CD14-positive monocyte (primary cell): ENCODE measurements at regions not wholly inside any gene's neighbourhood (a gene's known extent, or its start where the extent isn't known, plus 50 kb on each side); places are given as distances from the start of the nearest gene placed in this dataset.
A peak's percentile ranks its signal among the peaks of the same experiment; 100 is the strongest.

Source experiments
- DNase-seq, 3 donors: peaks; one replicate each; pipeline ENCODE4 v3.0.0-alpha.2; 2011 to 2022
- H2AFZ ChIP-seq: 2 replicates; pipeline ENCODE4 v1.6.0; 2012; ENCODE audit warnings: mild to moderate bottlenecking, low read depth, low read length, inconsistent platforms; ENCODE audit not compliant: insufficient read depth, poor library complexity, severe bottlenecking
- H3K27ac ChIP-seq, 2 donors: 1 replicate in 1 of 2; 2 replicates in 1 of 2; pipeline ENCODE4 v1.5.1; 2012 to 2013; ENCODE audit warnings: low read length in 2 of 2, control low read depth in 1 of 2, inconsistent platforms in 1 of 2, low read depth in 1 of 2, mild to moderate bottlenecking in 1 of 2
- H3K27me3 ChIP-seq, 2 donors: one replicate each; pipeline versions ENCODE4 v1.6.0 to v1.6.1; 2011 to 2013; ENCODE audit warnings: low read length in 2 of 2; ENCODE audit not compliant: control insufficient read depth in 2 of 2, insufficient read depth in 2 of 2
- H3K36me3 ChIP-seq, 2 donors: replicated peaks in 1 of 2; 1 replicate in 1 of 2; 2 replicates in 1 of 2; pipeline versions ENCODE4 v1.5.1 to v1.6.1; 2012 to 2013; ENCODE audit warnings: low read length in 2 of 2, control low read depth in 1 of 2, inconsistent platforms in 1 of 2, mild to moderate bottlenecking in 1 of 2; ENCODE audit not compliant: insufficient read depth in 2 of 2, control insufficient read depth in 1 of 2
- H3K4me1 ChIP-seq, 2 donors: 1 replicate in 1 of 2; 2 replicates in 1 of 2; pipeline versions ENCODE4 v1.5.1 to v1.6.1; 2012 to 2013; ENCODE audit warnings: low read length in 2 of 2, control low read depth in 1 of 2, inconsistent platforms in 1 of 2, mild to moderate bottlenecking in 1 of 2, moderate library complexity in 1 of 2; ENCODE audit not compliant: insufficient read depth in 2 of 2, control insufficient read depth in 1 of 2
- H3K4me2 ChIP-seq: replicated peaks from 2 replicates; pipeline ENCODE3; 2012; ENCODE audit warnings: low read length, moderate library complexity, mild to moderate bottlenecking; ENCODE audit not compliant: poor library complexity, severe bottlenecking; ENCODE audit errors: extremely low read depth
- H3K4me3 ChIP-seq, 3 experiments: fragments of 200-600 bp in 1 of 3; sonication (generic) in 1 of 3; replicated peaks in 1 of 3; 1 replicate in 2 of 3; 2 replicates in 1 of 3; pipeline ENCODE4 v1.5.1; 2011 to 2013; ENCODE audit warnings: low read length in 3 of 3, mild to moderate bottlenecking in 3 of 3, control low read depth in 2 of 3, low read depth in 2 of 3, inconsistent platforms in 1 of 3, moderate library complexity in 1 of 3
- H3K79me2 ChIP-seq: 2 replicates; pipeline ENCODE4 v1.6.0; 2012; ENCODE audit warnings: mild to moderate bottlenecking, control low read depth, inconsistent platforms, low read length, moderate library complexity; ENCODE audit not compliant: insufficient read depth
- H3K9ac ChIP-seq: 2 replicates; pipeline ENCODE4 v1.6.0; 2017; ENCODE audit warnings: low read length, mild to moderate bottlenecking; ENCODE audit not compliant: insufficient read depth, poor library complexity, severe bottlenecking
- H3K9me3 ChIP-seq, 2 donors: replicated peaks in 1 of 2; 1 replicate in 1 of 2; 2 replicates in 1 of 2; pipeline versions ENCODE4 v1.5.1 to v1.6.1; 2012 to 2013; ENCODE audit warnings: low read length in 2 of 2, control low read depth in 1 of 2; ENCODE audit not compliant: control insufficient read depth in 1 of 2, insufficient read depth in 1 of 2
- H4K20me1 ChIP-seq: 2 replicates; pipeline ENCODE4 v1.6.0; 2012; ENCODE audit warnings: mild to moderate bottlenecking, low read length, control low read depth, moderate library complexity; ENCODE audit not compliant: insufficient read depth
- H3K27ac Mint-ChIP-seq, 7 donors: one replicate each; pipeline ENCODE4 v1.8.0; 2020; ENCODE audit warnings: mild to moderate bottlenecking in 7 of 7, mixed read lengths in 7 of 7, moderate library complexity in 6 of 7, inconsistent platforms in 2 of 7
- H3K27me3 Mint-ChIP-seq, 3 donors: one replicate each; pipeline ENCODE4 v1.8.0; 2021 to 2022; ENCODE audit warnings: low read depth in 3 of 3, mild to moderate bottlenecking in 3 of 3, mixed read lengths in 3 of 3, moderate library complexity in 3 of 3, inconsistent platforms in 1 of 3
- H3K36me3 Mint-ChIP-seq, 2 donors: one replicate each; pipeline ENCODE4 v1.8.0; 2020; ENCODE audit warnings: mixed read lengths in 2 of 2, inconsistent platforms in 1 of 2, mild to moderate bottlenecking in 1 of 2
- H3K4me1 Mint-ChIP-seq: one replicate; pipeline ENCODE4 v1.8.0; 2020; ENCODE audit warnings: mild to moderate bottlenecking, mixed read lengths
- H3K4me3 Mint-ChIP-seq, 2 donors: one replicate each; pipeline ENCODE4 v1.8.0; 2020; ENCODE audit warnings: mild to moderate bottlenecking in 2 of 2, mixed read lengths in 2 of 2, moderate library complexity in 1 of 2
- H3K9me3 Mint-ChIP-seq, 7 donors: one replicate each; pipeline ENCODE4 v1.8.0; 2020 to 2022; ENCODE audit warnings: mixed read lengths in 7 of 7, mild to moderate bottlenecking in 6 of 7, moderate library complexity in 6 of 7, inconsistent platforms in 2 of 7
- WGBS: methylation state at CpG from one replicate; pipeline ENCODE4 v1.1.5; 2013; ENCODE audit warnings: missing lambda C conversion rate; ENCODE audit not compliant: insufficient coverage; 5-methylcytosine and 5-hydroxymethylcytosine counted together
- intact Hi-C, 2 donors: fragments of 100-400 bp; cut with micrococcal nuclease; formaldehyde crosslinking; loops; one replicate each; pipeline versions ENCODE4 v1.15.0 to v1.15.1; 2023
- TF ChIP-seq, protein P1 (sequence below): fragments of 200-600 bp; IDR thresholded peaks from one replicate; pipeline ENCODE4 v1.8.0; 2022; ENCODE audit warnings: antibody characterized with exemption, mild to moderate bottlenecking

DNA sequence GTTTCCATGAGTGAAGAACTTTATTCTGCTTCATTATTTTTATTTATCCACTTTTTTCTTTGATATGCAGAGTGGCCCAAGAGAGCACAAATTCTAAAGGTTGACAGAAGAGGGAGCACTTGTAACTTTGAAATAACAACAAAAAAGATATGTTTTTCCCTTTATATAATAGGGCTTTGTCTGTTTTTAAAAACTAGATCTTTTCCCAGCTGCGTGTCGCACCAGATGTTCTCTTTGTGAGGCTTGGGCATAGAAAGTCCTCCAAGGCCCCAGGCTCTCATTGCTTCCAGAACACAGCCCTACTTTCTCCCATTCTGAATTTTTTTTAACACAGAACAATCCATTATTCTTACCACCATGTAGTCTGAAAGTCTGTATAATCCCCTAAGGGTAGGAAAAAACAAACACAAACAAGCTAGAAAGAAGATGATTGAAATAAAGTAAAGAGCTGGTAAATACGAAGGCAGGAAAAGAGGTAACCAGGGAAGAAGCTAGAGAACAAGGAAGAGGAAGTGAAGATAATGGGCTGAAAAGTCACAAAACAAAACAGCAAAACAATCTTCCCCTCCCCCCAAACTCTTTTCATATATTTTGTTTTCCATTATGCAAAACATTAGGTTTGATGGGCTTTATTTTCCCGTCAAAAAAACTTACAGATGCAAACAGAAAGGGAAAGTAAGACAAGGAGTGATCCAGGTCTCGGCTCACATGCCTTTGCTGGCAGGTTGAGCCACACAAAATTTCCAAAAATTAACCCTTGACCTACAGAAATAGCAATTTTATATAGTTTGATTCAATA, 160.4 kb downstream of the ABCA8 start:
- Histone ChIP-seq H3K9ac (peak overlapping the region; percentile 23), H3K9me3 (no peaks in the 10 kb centered on the region), H3K4me3 (peak overlapping the region in 2 of 3 experiments; percentile 32 to 66), H3K4me1 (peaks cover 37 to 41% of the 10 kb centered on the region in 2 donors), H4K20me1 (no peaks in the 10 kb centered on the region), H3K36me3 (no peaks in the 10 kb centered on the region), H2AFZ (peak overlapping the region; percentile 65), H3K79me2 (no peaks in the 10 kb centered on the region), H3K27ac (peak overlapping the region; percentile 10 to 78), H3K27me3 (no peaks in the 10 kb centered on the region), H3K4me2 (peak overlapping the region; percentile 70)
- H3K9me3 Mint-ChIP-seq, result peaks cover 0 to 6% (median 3%) of the 10 kb centered on the region in 7 donors
- WGBS, result no CpG with 5 or more reads among the region's 5 CpGs
- H3K36me3 Mint-ChIP-seq, result peaks cover 2 to 5% of the 10 kb centered on the region in 2 donors
- peaks cover 52% of the 10 kb centered on the region for H3K4me1 Mint-ChIP-seq
- peak overlapping the region; percentile 80 to 93 (median 85) for H3K27ac Mint-ChIP-seq
- H3K27me3 Mint-ChIP-seq, result peaks cover 0 to 3% (median 0%) of the 10 kb centered on the region in 3 donors
- TF ChIP-seq, protein P1, sequence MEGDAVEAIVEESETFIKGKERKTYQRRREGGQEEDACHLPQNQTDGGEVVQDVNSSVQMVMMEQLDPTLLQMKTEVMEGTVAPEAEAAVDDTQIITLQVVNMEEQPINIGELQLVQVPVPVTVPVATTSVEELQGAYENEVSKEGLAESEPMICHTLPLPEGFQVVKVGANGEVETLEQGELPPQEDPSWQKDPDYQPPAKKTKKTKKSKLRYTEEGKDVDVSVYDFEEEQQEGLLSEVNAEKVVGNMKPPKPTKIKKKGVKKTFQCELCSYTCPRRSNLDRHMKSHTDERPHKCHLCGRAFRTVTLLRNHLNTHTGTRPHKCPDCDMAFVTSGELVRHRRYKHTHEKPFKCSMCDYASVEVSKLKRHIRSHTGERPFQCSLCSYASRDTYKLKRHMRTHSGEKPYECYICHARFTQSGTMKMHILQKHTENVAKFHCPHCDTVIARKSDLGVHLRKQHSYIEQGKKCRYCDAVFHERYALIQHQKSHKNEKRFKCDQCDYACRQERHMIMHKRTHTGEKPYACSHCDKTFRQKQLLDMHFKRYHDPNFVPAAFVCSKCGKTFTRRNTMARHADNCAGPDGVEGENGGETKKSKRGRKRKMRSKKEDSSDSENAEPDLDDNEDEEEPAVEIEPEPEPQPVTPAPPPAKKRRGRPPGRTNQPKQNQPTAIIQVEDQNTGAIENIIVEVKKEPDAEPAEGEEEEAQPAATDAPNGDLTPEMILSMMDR, result peak; percentile 49
- intact Hi-C loops, result no loop called here
- DNase-seq, result peak in 2 of 3 donors; percentile 11 to 16
- peak overlapping the region; percentile 8 to 52 for H3K4me3 Mint-ChIP-seq

DNA sequence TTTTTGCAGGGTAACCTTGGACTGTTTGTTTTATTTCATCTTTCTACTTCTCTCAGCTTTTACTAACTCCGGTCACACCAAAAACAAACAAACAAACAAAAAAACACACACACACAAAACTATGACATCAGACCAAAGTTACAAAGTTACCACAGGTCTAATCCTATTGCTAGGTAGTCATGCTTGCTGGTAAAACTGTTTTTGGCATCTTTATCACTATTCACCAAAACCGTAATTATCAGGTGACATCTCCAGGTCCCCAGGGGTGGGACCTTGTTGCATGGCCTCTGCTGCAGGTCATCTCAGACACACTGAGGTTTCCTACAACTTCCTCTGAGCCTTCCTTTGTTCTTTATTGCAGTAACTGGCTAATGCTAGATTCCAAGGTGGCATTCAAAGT, 162.3 kb downstream of the ABCA8 start:
- no peak overlapping the region for H2AFZ ChIP-seq
- Mint-ChIP-seq H3K9me3 (peaks cover 0 to 6% (median 3%) of the 10 kb centered on the region in 7 donors), H3K27ac (peak overlapping the region in 4 of 7 donors; percentile 1 to 55 (median 26)), H3K27me3 (peaks cover 0 to 3% (median 1%) of the 10 kb centered on the region in 3 donors), H3K36me3 (peaks cover 2 to 5% of the 10 kb centered on the region in 2 donors), H3K4me3 (no peak overlapping the region), H3K4me1 (peaks cover 52% of the 10 kb centered on the region)
- H3K27ac ChIP-seq, result no peak overlapping the region
- no peaks in the 10 kb centered on the region for H3K27me3 ChIP-seq
- H4K20me1 ChIP-seq, result no peaks in the 10 kb centered on the region
- TF ChIP-seq, protein P1, result no peak
- H3K4me2 ChIP-seq, result no peak overlapping the region
- WGBS, result 90% methylated on average over 1 of the region's 2 CpGs
- no peak overlapping the region for H3K4me3 ChIP-seq
- intact Hi-C loops, result no loop called here
- H3K9ac ChIP-seq, result no peak overlapping the region
- H3K36me3 ChIP-seq, result no peaks in the 10 kb centered on the region
- no peaks in the 10 kb centered on the region for H3K79me2 ChIP-seq
- no peaks in the 10 kb centered on the region for H3K9me3 ChIP-seq
- DNase-seq, result no peak
- H3K4me1 ChIP-seq, result peaks cover 37 to 41% of the 10 kb centered on the region in 2 donors
